A549 (cell line): ENCODE measurements at regions not wholly inside any gene's neighbourhood (a gene's known extent, or its start where the extent isn't known, plus 50 kb on each side); places are given as distances from the start of the nearest gene placed in this dataset.

Experiments
- CTCF ChIP-seq: fragments of >200 bp; sonication (Bioruptor Twin); formaldehyde crosslinking; IDR thresholded peaks from 3 replicates; pipeline ENCODE4 v1.5.1; 2016
- MAFK ChIP-seq: fragments of 450-650 bp; IDR thresholded peaks from 2 replicates; pipeline ENCODE4 v1.6.1; 2014; ENCODE audit not compliant: partially characterized antibody

DNA sequence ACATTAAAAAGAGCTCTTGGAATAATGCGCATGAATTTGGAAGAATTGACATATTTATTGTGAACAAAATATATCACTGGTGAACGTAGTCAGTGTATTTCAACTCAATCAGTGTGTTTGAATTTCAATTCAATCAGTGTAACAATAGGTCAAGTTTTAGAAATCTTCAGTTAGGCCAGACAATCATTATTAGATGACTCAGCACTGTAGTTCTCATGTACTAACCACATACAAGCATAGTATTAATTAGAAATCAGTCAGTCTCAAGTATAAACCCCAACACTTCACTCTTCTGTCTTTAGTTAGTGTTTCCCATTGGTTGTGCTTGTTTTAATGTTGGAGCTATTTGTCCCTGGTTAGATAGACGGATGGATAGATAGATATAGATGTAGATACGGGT, 1247.9 kb downstream of the NXPH1 start:
- TF ChIP-seq CTCF (no peak), MAFK (peak; percentile 67)
